ENCODE measurements at regions not wholly inside any gene's neighbourhood (a gene's known extent, or its start where the extent isn't known, plus 50 kb on each side); places are given as distances from the start of the nearest gene placed in this dataset.
"Not testable (repeated sequence)": the region's sequence is repeated elsewhere in the genome, so short reads cannot be mapped to it uniquely, and the experiment has no call there.

- no peak for DNase-seq
Measured at GRCh38 chr4:19126903-19127302, 1105.3 kb upstream of the LCORL start.

GRCh38 chr4:19123681-19124080 is 1102.1 kb upstream of the LCORL start:
- DNase-seq: no peak

- no peak for DNase-seq
Measured at GRCh38 chr4:19119904-19120560, 1098.5 kb upstream of the LCORL start.

- DNase-seq: no peak
Measured at GRCh38 chr4:19117022-19117421, 1095.5 kb upstream of the LCORL start.

GRCh38 chr4:19104176-19104575 is 1082.6 kb upstream of the LCORL start:
- DNase-seq: no peak

- DNase-seq: no peak
Measured at GRCh38 chr4:19095491-19096046, 1074.0 kb upstream of the LCORL start.

- DNase-seq: no peak
Measured at GRCh38 chr4:19093951-19094350, 1072.4 kb upstream of the LCORL start.

GRCh38 chr4:19092797-19093196 is 1071.2 kb upstream of the LCORL start:
- no peak for DNase-seq

- DNase-seq: no peak
Measured at GRCh38 chr4:19074036-19074435, 1052.5 kb upstream of the LCORL start.

GRCh38 chr4:19063662-19064061 is 1042.1 kb upstream of the LCORL start:
- no peak for DNase-seq

- DNase-seq: no peak
Measured at GRCh38 chr4:19054916-19055315, 1033.4 kb upstream of the LCORL start.

GRCh38 chr4:19051831-19052230 is 1030.3 kb upstream of the LCORL start:
- DNase-seq: no peak

GRCh38 chr4:19047279-19047880 is 1025.8 kb upstream of the LCORL start:
- DNase-seq: no peak

- no peak for DNase-seq
Measured at GRCh38 chr4:19039816-19040215, 1018.3 kb upstream of the LCORL start.

GRCh38 chr4:19038231-19038630 is 1016.7 kb upstream of the LCORL start:
- no peak for DNase-seq

GRCh38 chr4:19033816-19034733 is 1012.5 kb upstream of the LCORL start:
- no peak for DNase-seq

- no peak for DNase-seq
Measured at GRCh38 chr4:19030536-19030935, 1009.0 kb upstream of the LCORL start.

- no peak for DNase-seq
Measured at GRCh38 chr4:19030048-19030447, 1008.5 kb upstream of the LCORL start.

GRCh38 chr4:19026281-19026680 is 1004.7 kb upstream of the LCORL start:
- DNase-seq: no peak

- no peak for DNase-seq
Measured at GRCh38 chr4:19025031-19025430, 1003.5 kb upstream of the LCORL start.

- DNase-seq: no peak
Measured at GRCh38 chr4:19024047-19024446, 1002.5 kb upstream of the LCORL start.

- DNase-seq: no peak
Measured at GRCh38 chr4:19021617-19022016, 1000.1 kb upstream of the LCORL start.

- not testable (repeated sequence) for DNase-seq
Measured at GRCh38 chr4:19016550-19016949, 995.0 kb upstream of the LCORL start.

- no peak for DNase-seq
Measured at GRCh38 chr4:19014594-19014993, 993.0 kb upstream of the LCORL start.

Data from inflammatory macrophage treated with lipopolysaccharide for 4 hours (primary cell).